Keratinocyte (primary cell): ENCODE measurements at regions not wholly inside any gene's neighbourhood (a gene's known extent, or its start where the extent isn't known, plus 50 kb on each side); places are given as distances from the start of the nearest gene placed in this dataset.

Source experiments
- CTCF ChIP-seq, 3 experiments: IDR thresholded peaks in 1 of 3; conservative IDR thresholded peaks in 1 of 3; optimal IDR thresholded peaks in 1 of 3; 2 replicates in 2 of 3; 3 replicates in 1 of 3; pipeline versions ENCODE3 to v1.5.1; 2011; ENCODE audit warnings: low read length in 3 of 3, mild to moderate bottlenecking in 3 of 3, moderate library complexity in 2 of 3, control low read depth in 1 of 3, inconsistent platforms in 1 of 3; ENCODE audit not compliant: insufficient read depth in 2 of 3; ENCODE audit errors: extremely low read depth in 1 of 3
- EZH2 ChIP-seq: IDR thresholded peaks from one replicate; pipeline ENCODE4 v1.6.1; 2012; ENCODE audit warnings: inconsistent platforms, mild to moderate bottlenecking, low read length, moderate library complexity

GRCh38 chr10:28242555-28243204 is 60.2 kb downstream of the MPP7 start:
- no peak for TF ChIP-seq CTCF (optimal IDR thresholded peaks at IDR 0.05 in 1 of 3, IDR thresholded peaks at IDR 0.05 in 1 of 3, conservative IDR thresholded peaks at IDR 0.05 in 1 of 3; ENCODE audit: extremely low read depth in 1 of 3, insufficient read depth in 2 of 3, low read length in 3 of 3)
- no peak for TF ChIP-seq EZH2
